Tibial nerve (tissue), 4 donors: ENCODE measurements at regions not wholly inside any gene's neighbourhood (a gene's known extent, or its start where the extent isn't known, plus 50 kb on each side); places are given as distances from the start of the nearest gene placed in this dataset.

Experiments used
- EP300 ChIP-seq, 2 donors: sonication (generic); formaldehyde crosslinking; IDR thresholded peaks; one replicate each; pipeline ENCODE4 v1.6.1; 2017; ENCODE audit warnings: antibody characterized with exemption in 2 of 2, mild to moderate bottlenecking in 1 of 2
- TF ChIP-seq, protein P1 (sequence below), 5 experiments: fragments of 200-600 bp in 3 of 5; fragments of 450-650 bp in 2 of 5; sonication (generic) in 3 of 5; IDR thresholded peaks; one replicate each; pipeline ENCODE4 v1.5.1; 2016 to 2019; ENCODE audit warnings: antibody characterized with exemption in 5 of 5, mild to moderate bottlenecking in 3 of 5, moderate library complexity in 2 of 5

DNA sequence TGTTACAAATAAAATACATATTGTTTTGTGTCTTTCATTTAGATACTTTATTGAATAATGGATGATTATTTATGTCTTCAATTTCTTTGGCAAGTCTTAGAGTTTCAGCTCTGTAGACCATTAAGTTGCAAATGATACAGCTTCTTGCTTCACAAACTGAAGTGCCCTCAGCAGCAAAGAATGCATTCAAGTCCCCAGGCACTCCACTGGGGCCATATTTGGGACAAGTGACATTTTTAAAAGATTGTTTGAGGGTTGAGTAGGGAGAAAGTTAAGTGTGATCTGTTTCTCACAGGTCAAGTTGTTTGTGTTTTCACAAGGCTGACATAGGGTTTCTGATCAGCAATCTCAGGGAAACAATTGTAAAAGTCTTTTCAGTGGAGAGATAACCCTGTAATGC is 400.7 kb downstream of the PLA2G4A start:
- TF ChIP-seq EP300 (IDR thresholded peaks at IDR 0.05) = no peak
- TF ChIP-seq, protein P1, sequence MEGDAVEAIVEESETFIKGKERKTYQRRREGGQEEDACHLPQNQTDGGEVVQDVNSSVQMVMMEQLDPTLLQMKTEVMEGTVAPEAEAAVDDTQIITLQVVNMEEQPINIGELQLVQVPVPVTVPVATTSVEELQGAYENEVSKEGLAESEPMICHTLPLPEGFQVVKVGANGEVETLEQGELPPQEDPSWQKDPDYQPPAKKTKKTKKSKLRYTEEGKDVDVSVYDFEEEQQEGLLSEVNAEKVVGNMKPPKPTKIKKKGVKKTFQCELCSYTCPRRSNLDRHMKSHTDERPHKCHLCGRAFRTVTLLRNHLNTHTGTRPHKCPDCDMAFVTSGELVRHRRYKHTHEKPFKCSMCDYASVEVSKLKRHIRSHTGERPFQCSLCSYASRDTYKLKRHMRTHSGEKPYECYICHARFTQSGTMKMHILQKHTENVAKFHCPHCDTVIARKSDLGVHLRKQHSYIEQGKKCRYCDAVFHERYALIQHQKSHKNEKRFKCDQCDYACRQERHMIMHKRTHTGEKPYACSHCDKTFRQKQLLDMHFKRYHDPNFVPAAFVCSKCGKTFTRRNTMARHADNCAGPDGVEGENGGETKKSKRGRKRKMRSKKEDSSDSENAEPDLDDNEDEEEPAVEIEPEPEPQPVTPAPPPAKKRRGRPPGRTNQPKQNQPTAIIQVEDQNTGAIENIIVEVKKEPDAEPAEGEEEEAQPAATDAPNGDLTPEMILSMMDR (IDR thresholded peaks at IDR 0.05) = no peak
